ENCODE measurements at regions not wholly inside any gene's neighbourhood (a gene's known extent, or its start where the extent isn't known, plus 50 kb on each side); places are given as distances from the start of the nearest gene placed in this dataset.

DNA sequence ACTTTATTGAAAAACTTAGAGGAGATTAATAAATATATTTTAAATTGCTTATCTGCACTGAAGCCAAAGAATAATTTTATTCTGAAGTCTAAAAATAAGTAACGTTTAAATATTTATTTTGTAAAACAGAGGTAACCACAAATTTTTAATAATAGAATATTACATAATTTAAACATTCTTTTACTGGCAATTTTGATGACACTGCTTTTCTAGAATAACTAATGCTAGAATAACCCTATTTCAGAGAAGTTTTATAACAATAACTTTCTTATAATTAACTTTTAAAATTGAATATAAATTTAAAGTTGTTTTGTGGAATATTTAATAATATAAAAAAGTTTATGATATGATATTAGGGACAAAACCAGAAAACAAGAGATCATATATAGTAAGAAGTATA is 409.6 kb upstream of the KCNMB2 start:
- TF ChIP-seq, protein P1, sequence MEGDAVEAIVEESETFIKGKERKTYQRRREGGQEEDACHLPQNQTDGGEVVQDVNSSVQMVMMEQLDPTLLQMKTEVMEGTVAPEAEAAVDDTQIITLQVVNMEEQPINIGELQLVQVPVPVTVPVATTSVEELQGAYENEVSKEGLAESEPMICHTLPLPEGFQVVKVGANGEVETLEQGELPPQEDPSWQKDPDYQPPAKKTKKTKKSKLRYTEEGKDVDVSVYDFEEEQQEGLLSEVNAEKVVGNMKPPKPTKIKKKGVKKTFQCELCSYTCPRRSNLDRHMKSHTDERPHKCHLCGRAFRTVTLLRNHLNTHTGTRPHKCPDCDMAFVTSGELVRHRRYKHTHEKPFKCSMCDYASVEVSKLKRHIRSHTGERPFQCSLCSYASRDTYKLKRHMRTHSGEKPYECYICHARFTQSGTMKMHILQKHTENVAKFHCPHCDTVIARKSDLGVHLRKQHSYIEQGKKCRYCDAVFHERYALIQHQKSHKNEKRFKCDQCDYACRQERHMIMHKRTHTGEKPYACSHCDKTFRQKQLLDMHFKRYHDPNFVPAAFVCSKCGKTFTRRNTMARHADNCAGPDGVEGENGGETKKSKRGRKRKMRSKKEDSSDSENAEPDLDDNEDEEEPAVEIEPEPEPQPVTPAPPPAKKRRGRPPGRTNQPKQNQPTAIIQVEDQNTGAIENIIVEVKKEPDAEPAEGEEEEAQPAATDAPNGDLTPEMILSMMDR (IDR thresholded peaks at IDR 0.05) = no peak
- no peak for TF ChIP-seq EP300 (IDR thresholded peaks at IDR 0.05)
